ENCODE measurements at regions not wholly inside any gene's neighbourhood (a gene's known extent, or its start where the extent isn't known, plus 50 kb on each side); places are given as distances from the start of the nearest gene placed in this dataset.

- DNase-seq (no peak), ATAC-seq (no peak)
- 85 to 91% (median 89%) methylated on average over 8 of the region's 8 CpGs for WGBS, 3 donors
- H3K27ac ChIP-seq: no peak overlapping the region
- H3K27me3 ChIP-seq (ENCODE audit: insufficient read depth in 3 of 3, low read length in 2 of 3): no peaks in the 10 kb centered on the region
- intact Hi-C loops (cut with DNase I): no loop called here
- no peaks in the 10 kb centered on the region for H3K36me3 ChIP-seq (ENCODE audit: insufficient read depth in 1 of 2, low read depth in 1 of 2)
- no peak for TF ChIP-seq CTCF (IDR thresholded peaks at IDR 0.05)
- H3K9me3 ChIP-seq: no peaks in the 10 kb centered on the region
- no peak overlapping the region for H3K4me3 ChIP-seq
- H3K4me1 ChIP-seq: no peaks in the 10 kb centered on the region
Observed at GRCh38 chr2:75800456-75800855, 89.7 kb upstream of the GCFC2 start.

- no peak for ATAC-seq
Observed at GRCh38 chr2:75799859-75800258, 89.1 kb upstream of the GCFC2 start.

GRCh38 chr2:75798569-75798968 is 87.9 kb upstream of the GCFC2 start:
- Histone ChIP-seq H3K36me3 (ENCODE audit: insufficient read depth in 1 of 2, low read depth in 1 of 2) (no peaks in the 10 kb centered on the region), H3K27me3 (ENCODE audit: insufficient read depth in 3 of 3, low read length in 2 of 3) (no peaks in the 10 kb centered on the region), H3K4me3 (no peak overlapping the region), H3K9me3 (no peaks in the 10 kb centered on the region), H3K27ac (no peak overlapping the region), H3K4me1 (no peaks in the 10 kb centered on the region)
- intact Hi-C loops (cut with DNase I): no loop called here
- no peak for DNase-seq
- no peak for TF ChIP-seq CTCF (IDR thresholded peaks at IDR 0.05)
- no peak for ATAC-seq
- 63 to 73% (median 68%) methylated on average over 4 of the region's 4 CpGs for WGBS, 3 donors

More at GRCh38 chr2:75799859-75800258, 89.1 kb upstream of the GCFC2 start:
- TF ChIP-seq CTCF (IDR thresholded peaks at IDR 0.05): no peak
- Histone ChIP-seq H3K27ac (no peak overlapping the region), H3K4me3 (no peak overlapping the region), H3K4me1 (no peaks in the 10 kb centered on the region), H3K9me3 (no peaks in the 10 kb centered on the region), H3K27me3 (ENCODE audit: insufficient read depth in 3 of 3, low read length in 2 of 3) (no peaks in the 10 kb centered on the region), H3K36me3 (ENCODE audit: insufficient read depth in 1 of 2, low read depth in 1 of 2) (no peaks in the 10 kb centered on the region)
- DNase-seq: no peak
- intact Hi-C loops (cut with DNase I): no loop called here
- 55 to 59% (median 55%) methylated on average over 4 of the region's 4 CpGs for WGBS, 3 donors

- Histone ChIP-seq H3K4me3 (no peak overlapping the region), H3K9me3 (no peaks in the 10 kb centered on the region), H3K27ac (no peak overlapping the region), H3K27me3 (ENCODE audit: insufficient read depth in 3 of 3, low read length in 2 of 3) (no peaks in the 10 kb centered on the region), H3K36me3 (ENCODE audit: insufficient read depth in 1 of 2, low read depth in 1 of 2) (no peaks in the 10 kb centered on the region), H3K4me1 (no peaks in the 10 kb centered on the region)
- no peak for ATAC-seq
- intact Hi-C loops (cut with DNase I): no loop called here
- DNase-seq: no peak
- 93 to 100% (median 96%) methylated on average over 1 of the region's 1 CpG for WGBS, 3 donors
- no peak for TF ChIP-seq CTCF (IDR thresholded peaks at IDR 0.05)
Observed at GRCh38 chr2:75792996-75793395, 82.3 kb upstream of the GCFC2 start.

GRCh38 chr2:75792146-75792545 is 81.4 kb upstream of the GCFC2 start:
- no peak for TF ChIP-seq CTCF (IDR thresholded peaks at IDR 0.05)
- no peak overlapping the region for H3K4me3 ChIP-seq
- no peaks in the 10 kb centered on the region for H3K9me3 ChIP-seq
- no peak for ATAC-seq
- H3K4me1 ChIP-seq: no peaks in the 10 kb centered on the region
- no peak for DNase-seq
- intact Hi-C loops (cut with DNase I): no loop called here
- H3K36me3 ChIP-seq (ENCODE audit: insufficient read depth in 1 of 2, low read depth in 1 of 2): no peaks in the 10 kb centered on the region
- WGBS, 3 donors: 51 to 63% (median 60%) methylated on average over 4 of the region's 4 CpGs
- H3K27me3 ChIP-seq (ENCODE audit: insufficient read depth in 3 of 3, low read length in 2 of 3): no peaks in the 10 kb centered on the region
- H3K27ac ChIP-seq: no peak overlapping the region
